DMS 273 treated with DMSO at 0.1 percent for 48 hours (cell line): ENCODE measurements at regions not wholly inside any gene's neighbourhood (a gene's known extent, or its start where the extent isn't known, plus 50 kb on each side); places are given as distances from the start of the nearest gene placed in this dataset.
"Not testable (repeated sequence)": the region's sequence is repeated elsewhere in the genome, so short reads cannot be mapped to it uniquely, and the experiment has no call there.

Experiments used
- DNase-seq: peaks from one replicate; lab custom pipeline; 2025; lab: John Stamatoyannopoulos, UW

DNA sequence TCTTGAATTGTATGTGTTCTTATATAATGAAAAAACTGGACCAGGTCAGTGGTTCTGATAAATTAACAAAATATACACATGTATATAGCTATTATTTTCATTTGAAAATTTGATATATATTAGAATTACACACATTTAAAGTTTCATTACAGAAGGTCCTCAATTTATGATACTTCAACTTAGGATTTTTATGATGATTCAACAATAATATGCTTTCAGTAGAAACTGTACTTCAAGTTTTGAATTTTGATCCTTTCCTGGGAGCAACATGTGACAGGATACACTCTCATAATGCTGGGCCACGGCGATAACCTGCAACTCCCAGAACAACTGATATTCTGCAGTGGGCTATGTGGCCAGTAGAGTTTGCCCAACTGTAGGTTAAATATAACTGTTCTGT, 344.7 kb downstream of the TAF11L14 start:
- no peak for DNase-seq

DNA sequence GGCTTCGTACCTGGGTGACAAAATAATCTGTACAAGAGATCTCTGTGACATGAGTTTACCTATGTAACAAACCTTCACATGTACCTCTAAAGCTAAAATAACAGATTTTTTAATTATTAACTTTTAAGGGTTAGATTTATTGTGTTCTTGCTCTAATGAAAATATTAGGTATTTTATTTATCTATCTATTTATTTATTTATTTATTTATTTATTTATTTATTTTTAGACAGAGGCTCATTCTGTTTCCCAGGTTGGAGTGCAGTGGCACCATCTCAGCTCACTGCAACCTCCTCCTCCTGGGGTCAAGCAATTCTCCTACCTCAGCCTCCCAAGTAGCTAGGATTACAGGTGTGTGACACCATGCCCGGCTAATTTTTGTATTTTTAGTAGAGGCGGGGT, 348.4 kb downstream of the TAF11L14 start:
- not testable (repeated sequence) for DNase-seq

DNA sequence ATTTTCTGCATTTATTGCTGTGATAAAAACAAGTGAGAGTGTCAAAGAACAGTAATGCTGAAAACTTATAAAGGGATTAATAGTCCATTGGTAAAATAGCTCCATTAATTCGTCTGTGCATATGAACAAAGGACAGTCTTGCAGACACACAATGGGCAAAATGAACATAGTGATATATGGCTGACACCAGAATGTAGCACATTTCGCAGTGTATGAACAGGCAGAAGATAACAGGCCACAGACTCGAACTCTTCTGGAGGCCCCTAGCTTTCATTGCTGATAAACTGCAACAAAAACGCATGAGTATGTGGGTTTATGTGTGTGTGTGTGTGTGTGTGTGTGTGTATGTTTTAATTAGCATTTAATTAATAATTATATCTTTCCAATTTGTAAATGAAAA, 354.8 kb downstream of the TAF11L14 start:
- no peak for DNase-seq

DNA sequence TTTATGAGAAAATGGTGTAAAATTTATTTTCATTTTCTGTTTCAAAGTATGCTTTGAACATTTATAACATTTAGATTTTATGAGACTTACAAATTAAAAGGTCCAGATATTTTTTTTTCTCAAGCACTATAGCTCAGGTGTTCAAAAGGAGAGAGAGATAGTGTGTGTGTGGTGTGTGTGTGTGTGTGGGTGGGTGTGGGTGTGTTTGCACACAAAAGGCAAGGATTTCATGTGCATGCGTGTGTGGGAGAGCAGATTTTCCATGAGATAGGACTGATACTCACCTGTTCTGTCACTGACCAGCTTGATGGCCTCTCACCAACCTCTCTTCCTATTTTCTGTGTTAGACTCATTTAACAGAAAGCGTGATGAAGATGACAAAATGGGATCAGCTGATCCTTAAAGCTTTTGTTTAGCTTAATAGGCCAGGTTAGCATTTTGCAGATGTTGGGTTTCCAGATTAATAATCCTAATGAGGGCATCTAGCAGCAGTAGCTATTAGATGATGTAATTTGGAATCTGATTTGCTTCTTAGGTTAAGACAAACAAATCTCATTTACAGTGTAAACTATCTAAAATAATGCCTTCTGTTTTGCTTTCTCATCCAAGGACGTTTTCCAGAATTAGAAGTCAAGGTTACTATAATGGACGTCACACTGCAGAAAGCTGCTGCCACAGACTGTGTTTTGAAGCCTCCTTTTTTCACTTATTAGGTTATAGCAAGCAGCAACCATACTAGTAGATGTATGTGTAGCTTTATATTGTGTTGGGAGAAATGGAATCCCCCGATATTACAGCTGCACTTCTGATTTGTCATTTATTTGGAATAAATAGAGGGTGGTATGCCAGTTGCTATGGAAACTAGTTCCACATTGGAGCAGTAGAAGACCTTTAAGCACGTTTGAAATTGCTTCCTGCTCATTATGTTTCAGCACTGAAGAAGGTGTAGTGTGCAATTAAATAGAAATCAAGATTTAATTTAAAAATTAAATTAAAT, 355.6 kb downstream of the TAF11L14 start:
- no peak for DNase-seq

DNA sequence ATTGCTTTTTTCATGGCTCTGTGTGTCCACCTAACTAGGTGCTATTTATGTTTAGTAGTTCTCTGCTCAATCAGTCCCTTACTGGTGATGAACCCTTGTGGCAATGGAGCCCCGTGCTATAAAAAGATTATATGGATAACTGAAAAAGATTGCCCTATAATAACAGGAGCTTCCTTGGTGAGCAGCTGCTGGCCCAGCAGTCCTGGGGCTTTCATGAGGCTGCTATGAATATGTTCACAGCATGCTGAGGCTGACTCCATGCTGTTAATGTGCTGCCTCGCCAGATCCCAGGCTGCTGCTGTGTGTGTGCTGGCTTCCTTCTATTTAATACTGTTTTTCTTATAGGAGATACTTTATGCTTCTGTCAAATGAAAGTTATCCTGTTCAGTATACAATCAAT, 357.5 kb downstream of the TAF11L14 start:
- peak; percentile 51 for DNase-seq

DNA sequence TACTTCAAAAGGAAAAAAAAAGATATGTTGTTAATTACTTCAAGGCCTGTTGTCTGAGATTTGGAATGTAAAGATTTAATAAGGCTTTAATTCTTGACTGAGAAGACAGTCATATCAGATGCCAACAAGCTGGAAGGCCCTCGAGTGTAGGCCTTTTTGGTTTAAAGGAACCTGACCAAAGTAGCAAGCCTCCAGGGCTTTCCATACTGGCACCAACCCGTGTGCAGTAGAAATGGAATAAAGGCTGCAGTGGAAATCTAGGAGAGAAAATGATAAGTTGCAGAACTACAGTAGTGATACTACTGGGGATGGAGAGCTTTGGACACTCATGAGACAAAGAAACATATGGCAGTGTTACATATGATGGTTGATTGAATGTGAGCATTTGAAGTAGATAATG, 358.0 kb downstream of the TAF11L14 start:
- no peak for DNase-seq

DNA sequence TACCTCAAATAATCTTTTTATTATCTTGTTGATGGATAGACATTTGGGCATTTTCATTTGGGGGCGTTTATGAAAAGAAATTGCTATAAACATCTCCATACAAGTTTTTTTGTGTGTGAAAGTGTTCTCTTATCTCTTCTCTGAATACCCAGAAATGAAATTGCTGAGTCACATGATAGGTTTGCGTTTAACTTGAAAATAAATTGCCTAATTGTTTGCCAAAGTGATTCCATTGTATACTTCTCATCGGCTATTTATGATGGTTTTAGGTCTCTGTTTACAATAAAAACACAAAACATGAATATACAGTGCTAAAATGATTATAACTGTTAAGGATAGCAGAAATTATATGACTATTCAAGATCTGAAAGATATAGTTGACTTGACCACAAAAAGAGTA, 361.7 kb downstream of the TAF11L14 start:
- DNase-seq, result no peak

DNA sequence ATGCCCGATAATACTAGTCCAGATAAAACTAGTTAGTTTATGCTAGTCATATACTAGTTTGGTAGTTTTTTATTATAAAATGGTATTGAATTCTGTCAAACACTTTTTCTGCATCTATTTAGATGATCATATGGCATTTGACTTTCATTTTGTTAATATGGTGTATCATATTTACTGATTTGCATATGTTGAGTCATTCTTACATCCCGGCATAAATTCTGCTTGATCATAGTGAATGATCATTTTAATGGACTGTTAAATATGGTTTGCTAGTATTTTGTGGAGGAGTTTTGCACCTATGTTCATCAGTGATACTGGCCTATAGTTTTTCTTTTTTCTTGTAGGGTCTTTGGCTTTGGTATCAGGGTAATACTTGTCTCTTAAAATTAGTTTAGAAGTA, 365.6 kb downstream of the TAF11L14 start:
- no peak for DNase-seq

DNA sequence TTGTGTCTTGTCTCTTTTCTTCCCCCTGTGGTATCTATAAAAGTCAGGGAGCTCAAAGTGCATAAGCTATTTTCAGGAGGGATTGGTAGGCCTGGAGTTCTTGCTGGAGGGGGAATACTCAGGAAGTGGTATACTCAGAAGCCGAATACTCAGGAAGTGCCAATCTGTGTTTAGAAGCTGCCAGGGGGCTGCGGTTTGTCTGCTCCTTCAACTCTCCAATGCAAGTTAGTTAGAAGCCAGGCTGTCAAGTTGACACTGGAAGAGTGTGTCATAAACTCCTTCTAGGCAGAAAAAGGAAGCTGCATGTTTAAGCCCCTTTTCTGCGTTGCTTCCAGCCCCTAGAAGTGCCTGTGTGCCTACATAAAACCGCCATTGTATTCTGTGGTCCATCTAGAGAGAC, 366.5 kb downstream of the TAF11L14 start:
- no peak for DNase-seq

DNA sequence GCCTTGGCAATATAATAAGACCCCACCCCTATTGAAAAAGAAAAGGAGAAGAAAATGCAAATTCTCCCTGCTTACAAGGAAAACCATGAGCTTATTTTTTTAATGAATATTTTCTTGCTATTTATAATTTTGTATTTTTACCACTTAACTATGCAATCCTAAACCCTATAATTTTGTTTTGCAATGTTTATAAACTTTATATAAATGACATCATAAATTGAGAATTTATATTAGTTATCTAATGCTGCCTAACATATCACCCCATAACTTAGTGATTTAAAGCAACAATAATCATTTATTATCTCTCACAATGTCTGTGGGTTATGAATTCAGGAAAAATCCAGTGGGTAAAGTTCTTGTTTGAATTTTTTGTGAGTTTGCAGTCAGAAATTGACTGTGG, 369.1 kb downstream of the TAF11L14 start:
- no peak for DNase-seq

DNA sequence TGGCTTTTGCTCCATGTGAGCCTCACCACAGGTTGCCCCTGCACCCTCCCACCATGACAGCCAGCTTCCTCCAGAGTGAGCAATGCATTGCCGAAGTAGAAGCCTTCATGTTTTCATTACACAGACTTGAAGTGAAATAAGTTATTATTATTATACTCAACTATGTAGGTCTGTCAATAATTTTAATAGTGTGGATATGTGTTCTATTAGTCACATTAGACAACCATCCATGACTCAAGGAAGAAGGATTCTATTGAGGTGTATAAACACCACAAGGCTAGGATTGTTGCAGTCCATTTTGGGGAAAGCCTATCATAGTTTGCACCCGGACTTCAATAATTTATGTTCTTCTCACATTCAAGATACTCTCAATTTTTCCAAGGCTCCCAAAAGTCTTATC, 369.5 kb downstream of the TAF11L14 start:
- no peak for DNase-seq

DNA sequence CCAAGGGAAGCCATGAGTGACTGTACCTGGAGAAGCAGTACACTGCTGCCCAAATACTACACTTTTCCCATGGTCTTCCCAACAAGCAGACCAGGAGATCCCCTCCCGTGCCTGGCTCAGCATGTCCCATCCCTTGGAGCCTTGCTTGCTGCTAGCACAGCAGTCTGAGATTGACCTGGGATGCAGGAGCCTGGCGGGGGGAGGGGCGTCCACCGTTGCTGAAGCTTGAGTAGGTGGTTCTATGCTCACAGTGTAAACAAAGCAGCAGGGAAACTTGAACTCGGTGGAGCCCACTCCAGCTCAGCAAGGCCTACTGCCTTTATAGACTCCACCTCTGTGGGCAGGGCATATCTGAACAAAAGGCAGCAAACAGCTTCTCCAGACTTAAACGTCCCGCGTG, 372.0 kb downstream of the TAF11L14 start:
- not testable (repeated sequence) for DNase-seq

DNA sequence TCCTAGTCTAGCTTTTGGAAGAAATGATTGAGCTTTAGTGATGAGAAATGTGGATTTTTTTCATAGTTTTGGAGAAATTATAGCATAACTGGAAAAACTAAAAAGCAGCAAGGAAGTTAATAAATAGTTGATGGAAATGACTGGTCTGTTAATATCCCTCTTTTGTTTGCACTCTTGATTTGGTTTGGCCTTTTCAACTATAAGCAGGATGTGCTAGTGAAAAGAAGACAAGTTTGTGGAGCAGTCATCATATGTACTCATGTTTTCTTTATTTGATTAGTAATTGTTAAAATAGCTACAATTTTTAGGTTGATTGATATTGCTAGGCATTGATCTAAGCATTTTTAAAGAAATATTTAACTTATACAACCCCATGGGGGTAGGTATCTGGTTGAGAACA, 374.7 kb downstream of the TAF11L14 start:
- DNase-seq, result no peak

DNA sequence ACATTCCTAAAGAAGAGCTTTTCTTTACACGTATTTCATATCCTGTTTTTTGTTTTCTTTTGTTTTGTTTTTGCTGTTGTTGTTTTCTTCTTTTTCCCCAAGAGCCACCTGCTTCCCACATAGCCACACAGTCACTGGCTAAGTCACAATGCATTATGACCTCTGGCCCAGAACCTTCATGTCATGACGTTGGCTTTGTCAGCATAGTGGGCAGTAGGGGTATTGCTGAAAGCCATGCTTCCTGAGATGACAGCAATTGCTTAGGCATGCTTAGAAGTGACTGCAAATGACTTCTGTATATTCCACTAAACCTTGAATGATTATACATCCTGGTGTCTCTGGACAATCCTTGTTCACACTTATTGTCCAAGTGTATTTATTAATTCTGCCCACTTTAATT, 375.8 kb downstream of the TAF11L14 start:
- DNase-seq, result no peak

DNA sequence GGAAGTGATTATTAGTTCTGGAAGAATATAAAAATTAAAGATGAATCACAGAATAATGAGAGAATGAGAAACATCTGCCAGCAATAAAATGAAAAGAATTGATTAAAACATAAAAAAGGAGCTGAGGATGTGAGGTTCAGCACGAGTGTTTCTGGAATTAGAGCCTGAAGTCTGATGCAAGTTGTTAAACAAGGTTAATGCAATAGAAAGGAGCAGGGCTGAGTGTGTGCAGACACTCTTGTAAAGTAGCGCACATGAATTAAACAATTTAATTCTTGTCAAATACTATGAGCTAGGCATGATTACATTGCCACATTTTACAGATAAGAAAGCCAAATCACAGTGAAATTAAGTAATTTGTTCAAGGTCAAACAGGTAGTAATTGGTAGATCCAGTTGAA, 384.2 kb downstream of the TAF11L14 start:
- no peak for DNase-seq

DNA sequence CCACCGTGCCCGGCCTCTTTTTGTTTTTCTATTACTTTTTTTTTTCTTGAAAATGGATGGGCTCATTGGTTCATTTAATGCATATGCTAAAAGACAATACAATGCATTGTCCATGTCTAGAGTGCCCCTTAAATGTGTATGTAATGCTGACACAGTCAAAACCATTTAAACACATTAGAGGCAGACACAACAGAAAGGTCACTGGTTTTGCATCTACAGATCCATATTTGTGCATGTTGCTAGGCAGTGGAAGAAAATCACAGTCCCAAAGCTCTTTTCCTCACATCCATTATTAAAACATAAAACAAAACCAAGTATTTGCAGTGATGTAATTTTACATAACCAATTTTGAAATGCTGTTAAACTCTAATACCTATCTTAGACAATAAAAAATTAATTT, 389.0 kb downstream of the TAF11L14 start:
- DNase-seq, result no peak

DNA sequence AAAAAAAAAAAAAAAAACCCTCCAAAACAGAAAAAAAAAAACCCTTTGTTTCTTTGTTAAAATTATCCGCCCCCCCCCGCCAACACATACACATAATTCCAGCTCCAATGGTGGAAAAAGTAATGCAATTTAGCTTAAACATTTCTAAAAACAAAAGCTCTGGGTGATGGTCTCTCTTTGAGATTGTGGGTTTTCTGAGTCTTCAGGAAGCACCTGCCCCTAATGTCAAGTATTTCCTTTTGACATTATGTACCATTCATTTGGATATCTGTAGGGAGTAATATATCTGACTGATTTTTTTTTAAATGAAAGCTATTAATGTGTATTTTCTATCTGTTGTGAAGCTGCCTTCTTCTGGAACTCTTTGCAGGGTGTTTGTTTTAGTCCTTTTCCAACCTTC, 389.7 kb downstream of the TAF11L14 start:
- DNase-seq, result no peak

DNA sequence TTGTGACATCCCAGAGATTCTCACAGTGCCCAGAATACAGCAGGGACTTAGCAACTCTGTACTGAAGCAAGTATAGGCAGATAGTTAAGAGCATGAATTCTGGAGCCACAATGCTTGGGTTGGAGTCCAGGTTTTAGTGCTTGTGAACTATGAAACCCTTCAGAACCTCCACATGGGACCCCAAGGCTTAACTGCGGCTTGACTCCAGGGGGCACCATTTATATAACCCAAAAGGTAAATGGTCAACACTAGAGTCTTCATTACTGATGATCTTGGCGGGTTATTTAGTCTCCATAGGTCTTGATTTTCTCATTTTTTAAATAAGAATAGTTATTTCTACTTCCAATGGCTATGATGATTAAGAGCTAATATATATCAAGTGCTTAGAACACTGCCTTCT, 390.3 kb downstream of the TAF11L14 start:
- DNase-seq, result no peak

DNA sequence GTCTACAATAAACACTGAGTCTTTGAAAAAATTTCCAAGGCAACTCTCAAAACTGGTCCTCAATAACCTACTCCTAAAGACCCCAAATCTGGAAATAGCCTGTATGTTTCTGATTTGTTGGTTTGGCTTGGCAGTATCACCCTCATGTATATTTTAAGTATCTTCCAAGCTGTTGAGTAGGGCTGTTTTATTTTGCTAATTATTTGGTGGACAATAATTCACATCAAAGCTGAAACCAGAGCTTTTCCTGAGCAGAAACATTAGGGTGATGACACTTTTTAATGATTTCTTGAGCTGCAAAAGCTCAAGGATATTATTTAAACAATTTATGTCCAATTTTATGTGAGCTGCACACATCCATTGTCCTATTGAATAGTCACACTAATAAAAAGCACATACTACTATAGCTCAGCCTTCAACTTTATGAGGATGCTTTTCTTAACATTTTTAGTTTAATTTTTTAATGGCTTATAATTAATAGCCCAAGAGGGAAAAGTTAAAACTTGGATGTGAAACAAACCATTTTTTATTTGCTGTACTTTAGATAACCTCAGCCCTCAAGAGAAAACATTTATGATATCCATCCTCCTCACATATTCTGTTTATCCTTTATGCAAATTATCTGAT, 393.1 kb downstream of the TAF11L14 start:
- no peak for DNase-seq

DNA sequence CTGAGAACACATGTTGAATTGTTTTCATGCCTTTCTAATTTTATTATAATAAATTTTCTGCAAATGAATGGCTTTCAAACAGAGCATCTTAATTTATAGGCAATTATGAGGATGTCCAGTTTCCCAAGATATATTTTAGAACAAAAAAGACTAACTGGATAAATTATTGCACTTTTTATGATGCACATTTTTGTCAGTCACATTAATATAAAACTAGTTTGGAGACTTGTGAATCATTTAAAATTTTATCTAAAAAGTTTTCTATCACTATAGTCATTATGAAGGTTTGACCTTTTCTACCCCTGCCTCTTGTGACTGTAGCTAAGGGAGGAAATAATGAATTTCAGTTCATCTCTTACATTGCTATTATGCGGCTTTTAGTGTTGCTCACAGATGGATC, 393.8 kb downstream of the TAF11L14 start:
- no peak for DNase-seq

DNA sequence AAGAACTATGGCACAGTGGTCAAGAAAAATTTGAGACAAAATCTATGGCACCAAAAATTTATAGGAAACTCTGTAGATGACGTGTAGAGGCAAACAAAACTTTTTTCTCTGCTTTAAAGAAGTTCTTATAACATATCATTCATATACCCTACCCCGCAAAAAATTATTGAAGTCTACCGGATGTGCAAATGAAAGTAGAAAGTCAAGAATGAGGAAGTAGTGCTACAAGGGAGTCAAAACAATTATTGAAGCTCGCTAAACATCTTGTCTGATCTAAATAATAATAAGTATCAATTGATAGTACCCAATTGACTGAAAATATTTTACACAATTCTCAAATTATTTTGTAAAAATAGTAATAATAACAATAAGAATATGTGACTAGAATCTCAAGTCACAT, 398.5 kb downstream of the TAF11L14 start:
- DNase-seq, result no peak

DNA sequence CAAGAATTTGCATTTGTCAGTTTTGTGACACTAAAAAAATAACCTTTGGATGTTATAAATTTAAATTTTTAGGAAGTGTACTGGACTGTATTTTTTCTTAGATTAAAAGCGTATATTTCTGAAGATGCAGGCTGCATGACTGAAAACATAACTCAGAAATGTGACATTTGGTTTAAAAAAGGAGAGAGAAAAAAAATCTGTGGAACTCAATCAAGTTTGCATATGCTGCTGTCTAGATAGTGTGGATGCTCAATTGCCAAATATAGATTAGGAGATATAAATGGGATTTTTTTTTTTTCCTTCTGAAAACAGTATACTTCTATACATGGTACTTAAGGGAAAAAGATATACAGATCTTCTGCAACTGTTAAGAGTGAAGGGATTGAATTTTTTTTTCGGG, 402.3 kb downstream of the TAF11L14 start:
- DNase-seq, result no peak

DNA sequence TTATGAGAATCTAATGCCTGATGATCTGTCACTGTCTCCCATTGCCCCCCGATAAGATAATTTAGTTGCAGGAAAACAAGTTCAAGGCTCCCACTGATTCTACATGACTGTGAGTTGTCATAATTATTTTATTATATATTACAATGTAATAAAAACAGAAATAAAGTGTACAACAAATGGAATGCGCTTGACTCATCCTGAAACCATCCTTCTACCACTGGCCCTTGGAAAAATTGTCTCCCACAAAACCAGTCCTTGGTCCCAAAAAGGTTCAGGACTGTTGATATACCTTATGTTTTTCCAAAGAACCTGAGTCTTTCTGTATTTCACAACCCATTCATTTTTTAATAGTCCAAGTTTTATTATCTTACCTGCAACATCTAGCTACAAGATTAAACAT, 403.5 kb downstream of the TAF11L14 start:
- no peak for DNase-seq

DNA sequence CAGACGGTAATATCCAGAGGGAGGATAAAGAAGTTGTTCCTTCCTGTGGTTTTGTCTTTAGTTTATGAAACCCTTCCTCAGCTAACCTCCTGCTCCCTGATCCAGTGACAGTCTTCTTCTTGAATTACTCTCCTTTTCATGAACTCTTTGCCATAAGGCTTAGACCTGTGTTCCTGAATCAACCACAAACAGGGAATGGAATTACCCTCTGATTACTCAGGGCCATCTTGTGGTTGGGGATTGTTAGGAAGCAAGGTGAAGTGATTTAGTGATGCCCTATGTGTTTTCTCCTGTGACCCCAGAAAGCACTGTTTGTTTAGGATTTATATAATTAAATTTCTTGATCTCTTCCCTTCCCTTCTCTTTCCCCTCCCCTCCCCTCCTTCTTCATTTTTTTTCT, 409.1 kb downstream of the TAF11L14 start:
- DNase-seq, result no peak
